Right lobe of liver (tissue), 6 donors: ENCODE measurements at regions not wholly inside any gene's neighbourhood (a gene's known extent, or its start where the extent isn't known, plus 50 kb on each side); places are given as distances from the start of the nearest gene placed in this dataset.
"Not testable (repeated sequence)": the region's sequence is repeated elsewhere in the genome, so short reads cannot be mapped to it uniquely, and the experiment has no call there.

Source experiments
- ATAC-seq, 4 donors: fragments of 200-7000 bp; cut with Tn5 transposase; one replicate each; pipeline ENCODE4 v1.9.1; 2020; ENCODE audit warnings: mild to moderate bottlenecking in 4 of 4, moderate library complexity in 4 of 4
- DNase-seq, 3 donors: peaks; one replicate each; pipeline ENCODE4 v3.0.0-alpha.2; 2020
- H3K27ac ChIP-seq, 3 donors: fragments of 200-600 bp; one replicate each; pipeline ENCODE4 v1.8.0; 2022
- H3K27me3 ChIP-seq, 2 donors: fragments of 200-600 bp; one replicate each; pipeline ENCODE4 v1.8.0; 2022
- H3K36me3 ChIP-seq, 4 donors: fragments of 200-600 bp; sonication (generic) in 1 of 4; one replicate each; pipeline versions ENCODE4 v1.5.1 to v1.8.0; 2017 to 2022; ENCODE audit warnings: control low read depth in 1 of 4
- H3K4me1 ChIP-seq, 4 donors: fragments of 200-600 bp; sonication (generic) in 1 of 4; one replicate each; pipeline versions ENCODE4 v1.5.1 to v1.8.0; 2017 to 2022; ENCODE audit warnings: control low read depth in 1 of 4
- H3K4me3 ChIP-seq, 3 donors: fragments of 200-600 bp; one replicate each; pipeline ENCODE4 v1.8.0; 2022
- H3K9me3 ChIP-seq, 4 donors: fragments of 200-600 bp; sonication (generic) in 1 of 4; one replicate each; pipeline versions ENCODE4 v1.5.1 to v1.8.0; 2017 to 2022; ENCODE audit warnings: control low read depth in 1 of 4
- POLR2A ChIP-seq: fragments of 450-650 bp; IDR thresholded peaks from one replicate; pipeline ENCODE4 v1.6.1; 2017; ENCODE audit warnings: antibody characterized with exemption, mild to moderate bottlenecking
- WGBS: methylation state at CpG from one replicate; pipeline ENCODE4 v1.1.6; 2018; ENCODE audit warnings: low coverage, low lambda C conversion rate; ENCODE audit not compliant: insufficient coverage; ENCODE audit errors: missing lambda C conversion rate; 5-methylcytosine and 5-hydroxymethylcytosine counted together
- intact Hi-C, 2 donors: fragments of 100-400 bp; cut with DNase I; formaldehyde crosslinking; loops; one replicate each; pipeline versions ENCODE4 v1.11.2 to v1.14.1; 2022
- TF ChIP-seq, protein P1 (sequence below), 4 donors: fragments of 200-600 bp in 3 of 4; fragments of 450-650 bp in 1 of 4; IDR thresholded peaks; one replicate each; pipeline versions ENCODE4 v1.5.1 to v1.8.0; 2016 to 2022; ENCODE audit warnings: antibody characterized with exemption in 4 of 4, mild to moderate bottlenecking in 2 of 4
- donor health status: DM: no; HTN: yes; CAD: no.
- donor health status: DM: no; HTN: no; CAD: no.
- donor health status: DM: no; HTN: no; CAD: no.
- donor health status: DM: no; HTN: yes; CAD: no.
- donor health status: DM: no; HTN: yes; CAD: no.

DNA sequence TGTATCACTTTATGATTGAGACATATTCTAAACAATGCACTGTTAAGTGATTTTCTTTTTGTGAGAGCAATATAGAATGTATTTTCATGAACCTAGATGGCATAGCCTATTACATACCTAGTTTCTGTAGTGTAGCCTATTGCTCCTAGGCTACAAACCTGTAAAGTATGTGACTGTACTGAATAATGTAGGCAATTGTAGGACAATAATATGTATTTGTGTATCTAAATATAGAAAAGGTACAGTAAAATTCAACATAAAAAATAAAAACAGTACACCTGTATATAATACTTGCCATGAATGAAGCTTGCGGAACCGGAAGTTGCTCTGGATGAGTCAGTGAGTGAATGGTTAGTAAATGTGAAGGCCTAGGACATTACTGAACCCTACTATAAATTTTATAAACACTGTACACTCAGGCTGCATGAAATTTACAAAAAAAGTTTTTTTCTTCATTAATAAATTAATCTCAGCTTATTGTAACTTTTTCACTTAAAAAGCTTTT is 106.7 kb downstream of the VSIG4 start:
- no peaks in the 10 kb centered on the region for H3K4me1 ChIP-seq
- 79% methylated on average over 2 of the region's 2 CpGs for WGBS
- no peak for DNase-seq
- no peaks in the 10 kb centered on the region for H3K27me3 ChIP-seq
- no peaks in the 10 kb centered on the region for H3K36me3 ChIP-seq
- H3K9me3 ChIP-seq: no peaks in the 10 kb centered on the region
- no peak for TF ChIP-seq POLR2A
- TF ChIP-seq, protein P1, sequence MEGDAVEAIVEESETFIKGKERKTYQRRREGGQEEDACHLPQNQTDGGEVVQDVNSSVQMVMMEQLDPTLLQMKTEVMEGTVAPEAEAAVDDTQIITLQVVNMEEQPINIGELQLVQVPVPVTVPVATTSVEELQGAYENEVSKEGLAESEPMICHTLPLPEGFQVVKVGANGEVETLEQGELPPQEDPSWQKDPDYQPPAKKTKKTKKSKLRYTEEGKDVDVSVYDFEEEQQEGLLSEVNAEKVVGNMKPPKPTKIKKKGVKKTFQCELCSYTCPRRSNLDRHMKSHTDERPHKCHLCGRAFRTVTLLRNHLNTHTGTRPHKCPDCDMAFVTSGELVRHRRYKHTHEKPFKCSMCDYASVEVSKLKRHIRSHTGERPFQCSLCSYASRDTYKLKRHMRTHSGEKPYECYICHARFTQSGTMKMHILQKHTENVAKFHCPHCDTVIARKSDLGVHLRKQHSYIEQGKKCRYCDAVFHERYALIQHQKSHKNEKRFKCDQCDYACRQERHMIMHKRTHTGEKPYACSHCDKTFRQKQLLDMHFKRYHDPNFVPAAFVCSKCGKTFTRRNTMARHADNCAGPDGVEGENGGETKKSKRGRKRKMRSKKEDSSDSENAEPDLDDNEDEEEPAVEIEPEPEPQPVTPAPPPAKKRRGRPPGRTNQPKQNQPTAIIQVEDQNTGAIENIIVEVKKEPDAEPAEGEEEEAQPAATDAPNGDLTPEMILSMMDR (IDR thresholded peaks at IDR 0.05): no peak
- intact Hi-C loops: no loop called here
- no peak overlapping the region for H3K27ac ChIP-seq
- no peak overlapping the region for H3K4me3 ChIP-seq
- ATAC-seq: no peak

DNA sequence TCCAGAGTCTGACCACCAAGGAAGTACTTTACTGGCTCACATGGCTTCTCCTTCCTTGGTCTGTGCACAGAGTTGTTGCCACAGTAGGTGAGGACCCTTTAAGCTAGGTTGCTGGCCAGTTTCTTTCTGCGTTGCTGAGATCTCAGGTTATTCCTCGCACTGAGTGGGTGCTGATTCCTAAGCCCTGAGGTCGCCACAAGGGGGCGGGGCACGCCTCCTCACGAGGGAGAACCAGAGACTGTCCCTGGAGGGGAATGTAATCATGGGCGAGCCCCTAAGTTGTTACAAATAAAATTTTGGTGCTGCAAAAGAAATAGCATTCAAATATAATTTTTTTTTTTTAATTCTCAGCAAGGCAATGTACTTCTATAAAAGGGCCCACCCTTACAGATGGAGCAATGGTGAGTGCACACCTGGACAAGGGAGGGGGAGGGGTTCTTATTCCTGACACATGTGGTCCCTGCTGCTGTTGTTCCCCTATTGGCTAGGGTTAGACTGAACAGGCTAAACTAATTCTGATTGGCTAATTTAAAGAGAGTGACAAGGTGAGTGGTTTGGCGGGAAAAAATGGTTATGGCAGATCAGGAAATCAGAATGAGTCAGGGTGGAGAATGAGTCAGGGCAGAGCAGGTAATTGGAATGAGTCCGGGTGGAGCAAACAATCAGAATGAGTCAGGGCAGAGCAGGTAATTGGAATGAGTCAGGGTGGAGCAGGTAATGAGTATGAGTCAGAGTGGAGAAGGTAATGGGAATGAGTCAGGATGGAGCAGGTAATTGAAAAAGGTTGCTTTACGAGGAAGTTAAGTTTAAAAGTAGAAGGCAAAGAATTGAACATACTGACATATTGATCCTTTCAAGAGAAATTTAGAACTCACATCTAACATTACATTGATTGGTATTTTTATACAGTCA is 107.5 kb downstream of the VSIG4 start:
- no peak for DNase-seq
- Histone ChIP-seq H3K27ac (no peak overlapping the region), H3K36me3 (no peaks in the 10 kb centered on the region), H3K27me3 (no peaks in the 10 kb centered on the region), H3K4me3 (no peak overlapping the region), H3K4me1 (no peaks in the 10 kb centered on the region), H3K9me3 (no peaks in the 10 kb centered on the region)
- intact Hi-C loops: no loop called here
- TF ChIP-seq, protein P1 (IDR thresholded peaks at IDR 0.05): no peak
- TF ChIP-seq POLR2A: no peak
- peak in 1 of 4 donors; percentile 45 for ATAC-seq
- 41% methylated on average over 6 of the region's 10 CpGs for WGBS

DNA sequence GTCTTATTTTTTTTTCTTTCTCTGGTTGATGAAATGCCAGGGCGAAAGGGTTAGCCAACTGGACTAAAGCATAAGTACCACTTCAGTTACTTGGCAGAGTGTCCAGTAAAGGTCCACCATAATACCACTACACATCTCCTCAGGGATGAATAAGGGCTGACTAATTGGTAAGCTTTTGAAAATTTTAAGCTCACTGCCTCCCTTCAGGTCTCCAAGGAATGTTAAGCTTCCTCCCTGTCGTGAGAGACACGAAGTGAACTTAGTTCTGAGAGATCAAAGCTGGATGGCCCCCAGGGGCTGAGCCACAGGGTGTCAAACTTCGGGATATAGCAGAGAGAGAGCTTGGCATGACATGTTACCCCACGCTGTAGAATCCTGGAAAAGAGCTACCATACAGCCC is 111.4 kb downstream of the VSIG4 start:
- Histone ChIP-seq H3K27ac (no peak overlapping the region), H3K9me3 (no peaks in the 10 kb centered on the region), H3K4me1 (no peaks in the 10 kb centered on the region), H3K4me3 (no peak overlapping the region), H3K27me3 (peaks cover 0 to 6% of the 10 kb centered on the region in 2 donors), H3K36me3 (no peaks in the 10 kb centered on the region)
- no peak for TF ChIP-seq POLR2A
- TF ChIP-seq, protein P1 (IDR thresholded peaks at IDR 0.05): no peak
- no peak for DNase-seq
- intact Hi-C loops: no loop called here
- 36% methylated on average over 5 of the region's 5 CpGs for WGBS
- no peak for ATAC-seq

DNA sequence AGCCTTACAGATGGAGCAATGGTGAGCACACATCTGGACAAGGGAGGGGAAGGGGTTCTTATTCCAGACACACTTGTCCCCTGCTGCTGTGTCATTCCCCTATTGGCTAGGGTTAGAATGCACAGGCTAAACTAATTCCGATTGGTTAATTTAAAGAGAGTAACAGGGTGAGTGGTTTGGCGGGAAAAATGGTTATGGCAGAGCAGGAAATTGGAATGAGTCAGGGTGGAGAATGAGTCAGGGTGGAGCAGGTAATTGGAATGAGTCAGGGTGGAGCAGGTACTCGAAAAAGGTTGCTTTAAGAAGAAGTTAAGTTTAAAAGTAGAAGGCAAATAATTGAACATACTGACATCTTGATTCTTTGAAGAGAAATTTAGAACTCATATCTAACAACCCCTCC is 112.5 kb downstream of the VSIG4 start:
- 52% methylated on average over 3 of the region's 3 CpGs for WGBS
- intact Hi-C loops, H3K27ac ChIP-seq, H3K27me3 ChIP-seq, DNase-seq, H3K9me3 ChIP-seq, H3K4me1 ChIP-seq, H3K4me3 ChIP-seq, ATAC-seq, H3K36me3 ChIP-seq: not testable (repeated sequence)
